PC-3 (cell line): ENCODE measurements at regions not wholly inside any gene's neighbourhood (a gene's known extent, or its start where the extent isn't known, plus 50 kb on each side); places are given as distances from the start of the nearest gene placed in this dataset.

Experiments used
- ATAC-seq: fragments of 200-7000 bp; cut with Tn5 transposase; 2 replicates; pipeline ENCODE4 v1.9.1; 2020; ENCODE audit warnings: mild to moderate bottlenecking, moderate library complexity
- BruUV-seq: library from RNA; stranded (reverse); fragments of 400-500 nt; replicated peaks from 2 replicates; lab custom pipeline; 2021; lab: Mats Ljungman, UMichigan
- CTCF ChIA-PET: fragments of 300-600 bp; sonication (Branson Sonifier 250); formaldehyde crosslinking; loops from one replicate; lab custom pipeline; 2022; ENCODE audit warnings: antibody characterized with exemption; lab: Charles Lee
- POLR2A ChIA-PET: fragments of 300-600 bp; sonication (Branson Sonifier 250); formaldehyde crosslinking; loops from one replicate; lab custom pipeline; 2022; ENCODE audit warnings: antibody characterized with exemption; ENCODE audit not compliant: unreplicated experiment; lab: Charles Lee
- DNase-seq: peaks from one replicate; pipeline ENCODE4 v3.0.0-alpha.2; 2015
- H2AFZ ChIP-seq: fragments of 300-600 bp; sonication (generic); 2 replicates; pipeline ENCODE4 v1.6.0; 2016; ENCODE audit warnings: antibody characterized with exemption, low read length
- H3F3A ChIP-seq: fragments of 300-600 bp; sonication (generic); one replicate; pipeline ENCODE4 v1.6.0; 2017; ENCODE audit warnings: antibody characterized with exemption, low read length, control low read depth, mild to moderate bottlenecking; ENCODE audit not compliant: unreplicated experiment
- H3K27ac ChIP-seq: fragments of 300-600 bp; sonication (generic); 2 replicates; pipeline ENCODE4 v1.5.1; 2016; ENCODE audit warnings: mild to moderate bottlenecking, low read length
- H3K27me3 ChIP-seq: fragments of 300-600 bp; sonication (generic); 2 replicates; pipeline ENCODE4 v1.6.1; 2016; ENCODE audit warnings: low read length, mixed read lengths
- H3K36me3 ChIP-seq: fragments of 300-600 bp; sonication (generic); 2 replicates; pipeline ENCODE4 v1.6.1; 2016; ENCODE audit warnings: low read depth, mixed run types, low read length, mixed read lengths
- H3K4me1 ChIP-seq: fragments of 300-600 bp; sonication (generic); 2 replicates; pipeline ENCODE4 v1.5.1; 2016; ENCODE audit warnings: low read length; ENCODE audit not compliant: insufficient read depth
- H3K4me2 ChIP-seq: fragments of 300-600 bp; sonication (generic); 2 replicates; pipeline ENCODE4 v1.6.0; 2016; ENCODE audit warnings: low read length
- H3K4me3 ChIP-seq: fragments of 300-600 bp; sonication (generic); 2 replicates; pipeline ENCODE4 v1.5.1; 2016; ENCODE audit warnings: mild to moderate bottlenecking, low read length, mixed read lengths
- H3K79me2 ChIP-seq: fragments of 300-600 bp; sonication (generic); 2 replicates; pipeline ENCODE4 v1.6.1; 2017; ENCODE audit warnings: low read length, mixed read lengths
- H3K9ac ChIP-seq: fragments of 300-600 bp; sonication (generic); 2 replicates; pipeline ENCODE4 v1.6.0; 2016; ENCODE audit warnings: mild to moderate bottlenecking, low read length
- H3K9me2 ChIP-seq: fragments of 300-600 bp; sonication (generic); replicated peaks from 2 replicates; pipeline ENCODE4 v1.6.1; 2016; ENCODE audit warnings: mixed run types, low read length, mixed read lengths
- H3K9me3 ChIP-seq: fragments of 300-600 bp; sonication (generic); 2 replicates; pipeline ENCODE4 v1.6.1; 2016; ENCODE audit warnings: low read length, mixed read lengths
- H4K20me1 ChIP-seq: fragments of 300-600 bp; sonication (generic); 2 replicates; pipeline ENCODE4 v1.6.1; 2016; ENCODE audit warnings: low read length, mixed read lengths
- EZH2 ChIP-seq: fragments of 300-600 bp; sonication (generic); IDR thresholded peaks from one replicate; pipeline ENCODE4 v1.6.1; 2017; ENCODE audit warnings: antibody characterized with exemption, mild to moderate bottlenecking, low read length; ENCODE audit not compliant: unreplicated experiment
- EZH2phosphoT487 ChIP-seq: fragments of 300-600 bp; sonication (generic); IDR thresholded peaks from 2 replicates; pipeline ENCODE4 v1.6.1; 2018; ENCODE audit warnings: mild to moderate bottlenecking, antibody characterized with exemption, low read length, borderline replicate concordance
- intact Hi-C: fragments of 100-400 bp; cut with micrococcal nuclease; formaldehyde crosslinking; loops from 2 replicates; pipeline ENCODE4 v1.9.0; 2023
- TF ChIP-seq, protein P1 (sequence below): fragments of 300-600 bp; sonication (generic); conservative IDR thresholded peaks from 2 replicates; pipeline ENCODE4 v1.5.1; 2017; ENCODE audit warnings: antibody characterized with exemption, low read depth, mild to moderate bottlenecking, low read length

DNA sequence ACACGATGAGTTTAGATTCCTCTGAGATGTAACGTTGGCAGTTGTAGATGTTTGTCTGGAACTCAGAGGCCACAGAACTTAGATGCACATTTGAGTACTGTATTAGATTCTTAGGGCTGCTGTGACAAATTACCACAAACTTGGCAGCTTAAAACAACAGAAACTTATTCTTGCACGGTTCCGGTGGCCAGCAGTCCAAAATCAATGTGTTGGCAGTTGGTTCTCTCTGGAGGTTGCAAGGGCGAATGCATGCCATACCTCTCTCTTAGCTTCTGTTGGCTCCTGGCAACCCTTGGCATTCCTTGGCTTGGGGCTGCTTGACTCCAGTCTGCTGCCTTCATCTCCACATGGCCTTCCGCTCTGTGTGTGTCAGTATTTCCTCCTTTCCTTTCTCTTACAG is 118.9 kb downstream of the C12orf75 start:
- Histone ChIP-seq H3K27ac (no peak overlapping the region), H3K9me3 (no peaks in the 10 kb centered on the region), H3K9ac (no peak overlapping the region), H4K20me1 (no peaks in the 10 kb centered on the region), H3K27me3 (no peaks in the 10 kb centered on the region), H3K4me1 (peaks cover 19% of the 10 kb centered on the region), H3K9me2 (no peaks in the 10 kb centered on the region), H3K36me3 (no peaks in the 10 kb centered on the region), H2AFZ (no peak overlapping the region), H3K4me3 (no peak overlapping the region), H3F3A (no peaks in the 10 kb centered on the region), H3K4me2 (no peak overlapping the region), H3K79me2 (no peaks in the 10 kb centered on the region)
- DNase-seq, result no peak
- POLR2A ChIA-PET, result no interaction called here
- intact Hi-C loops, result no loop called here
- BruUV-seq, result no TSS peak
- TF ChIP-seq EZH2phosphoT487, result no peak
- TF ChIP-seq, protein P1, sequence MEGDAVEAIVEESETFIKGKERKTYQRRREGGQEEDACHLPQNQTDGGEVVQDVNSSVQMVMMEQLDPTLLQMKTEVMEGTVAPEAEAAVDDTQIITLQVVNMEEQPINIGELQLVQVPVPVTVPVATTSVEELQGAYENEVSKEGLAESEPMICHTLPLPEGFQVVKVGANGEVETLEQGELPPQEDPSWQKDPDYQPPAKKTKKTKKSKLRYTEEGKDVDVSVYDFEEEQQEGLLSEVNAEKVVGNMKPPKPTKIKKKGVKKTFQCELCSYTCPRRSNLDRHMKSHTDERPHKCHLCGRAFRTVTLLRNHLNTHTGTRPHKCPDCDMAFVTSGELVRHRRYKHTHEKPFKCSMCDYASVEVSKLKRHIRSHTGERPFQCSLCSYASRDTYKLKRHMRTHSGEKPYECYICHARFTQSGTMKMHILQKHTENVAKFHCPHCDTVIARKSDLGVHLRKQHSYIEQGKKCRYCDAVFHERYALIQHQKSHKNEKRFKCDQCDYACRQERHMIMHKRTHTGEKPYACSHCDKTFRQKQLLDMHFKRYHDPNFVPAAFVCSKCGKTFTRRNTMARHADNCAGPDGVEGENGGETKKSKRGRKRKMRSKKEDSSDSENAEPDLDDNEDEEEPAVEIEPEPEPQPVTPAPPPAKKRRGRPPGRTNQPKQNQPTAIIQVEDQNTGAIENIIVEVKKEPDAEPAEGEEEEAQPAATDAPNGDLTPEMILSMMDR, result no peak
- no peak for TF ChIP-seq EZH2
- CTCF ChIA-PET, result no interaction called here
- ATAC-seq, result no peak

DNA sequence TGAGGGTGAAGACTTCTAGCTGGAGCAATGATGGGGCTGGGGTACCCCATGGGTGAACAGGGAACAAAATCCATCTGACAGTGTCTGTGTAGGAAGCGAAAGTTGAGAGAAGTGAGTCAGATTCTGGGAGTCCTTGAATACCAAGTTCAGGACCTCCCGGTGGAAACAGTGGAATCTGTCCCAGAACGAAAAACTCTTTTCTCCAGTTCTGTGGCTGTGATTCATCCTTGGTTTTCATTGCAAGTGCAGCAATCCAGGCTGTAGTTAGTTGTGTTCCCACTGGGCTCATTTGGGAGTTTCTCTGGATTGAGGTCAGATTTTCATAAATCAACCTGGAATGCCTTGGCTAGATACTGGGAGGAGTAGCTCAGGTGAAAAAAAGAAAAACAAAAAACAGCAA is 120.7 kb downstream of the C12orf75 start:
- ChIA-PET POLR2A (no interaction called here), CTCF (no interaction called here)
- H3K79me2 ChIP-seq, result no peaks in the 10 kb centered on the region
- H3K4me1 ChIP-seq, result peaks cover 11% of the 10 kb centered on the region
- no peak overlapping the region for H3K4me3 ChIP-seq
- ATAC-seq (no peak), DNase-seq (no peak)
- H3K36me3 ChIP-seq, result no peaks in the 10 kb centered on the region
- no peaks in the 10 kb centered on the region for H3F3A ChIP-seq
- no peaks in the 10 kb centered on the region for H3K27me3 ChIP-seq
- no peak overlapping the region for H3K4me2 ChIP-seq
- BruUV-seq, result no TSS peak
- H3K9ac ChIP-seq, result no peak overlapping the region
- intact Hi-C loops, result loop anchor here (10.0 kb wide), 1 partner anchor 254 kb away; no protein-coding TSS in a partner anchor
- no peaks in the 10 kb centered on the region for H3K9me3 ChIP-seq
- TF ChIP-seq, protein P1, result no peak
- no peak for TF ChIP-seq EZH2phosphoT487
- no peak for TF ChIP-seq EZH2
- no peaks in the 10 kb centered on the region for H4K20me1 ChIP-seq
- no peak overlapping the region for H2AFZ ChIP-seq
- no peaks in the 10 kb centered on the region for H3K9me2 ChIP-seq
- no peak overlapping the region for H3K27ac ChIP-seq

DNA sequence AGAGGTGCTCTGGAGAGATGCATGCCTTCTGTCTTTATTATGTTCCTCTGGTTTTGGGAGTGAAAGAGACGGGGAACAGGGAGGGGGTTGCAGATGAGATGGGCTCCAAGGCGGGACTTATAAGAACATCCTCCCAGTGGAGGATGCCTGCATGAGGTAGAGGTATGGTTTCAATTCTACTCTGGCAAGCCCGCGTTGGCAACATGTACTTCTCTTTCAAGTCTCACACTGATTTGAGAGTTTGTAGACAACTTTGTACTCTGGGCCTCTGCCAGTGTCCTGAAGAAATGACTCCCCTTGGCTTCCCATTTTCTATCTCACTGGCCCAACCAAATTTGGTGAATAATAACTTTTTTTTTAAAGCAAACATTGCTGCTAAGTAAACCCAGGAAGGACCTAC is 121.3 kb downstream of the C12orf75 start:
- H3K9me2 ChIP-seq, result no peaks in the 10 kb centered on the region
- peaks cover 11% of the 10 kb centered on the region for H3K4me1 ChIP-seq
- no peaks in the 10 kb centered on the region for H3K27me3 ChIP-seq
- DNase-seq (no peak), ATAC-seq (no peak)
- H3K4me2 ChIP-seq, result no peak overlapping the region
- no peak overlapping the region for H2AFZ ChIP-seq
- TF ChIP-seq EZH2, result no peak
- TF ChIP-seq EZH2phosphoT487, result no peak
- TF ChIP-seq, protein P1, result no peak
- no peaks in the 10 kb centered on the region for H3K9me3 ChIP-seq
- H3K36me3 ChIP-seq, result no peaks in the 10 kb centered on the region
- H3K9ac ChIP-seq, result no peak overlapping the region
- no TSS peak for BruUV-seq
- ChIA-PET POLR2A (no interaction called here), CTCF (no interaction called here)
- no peaks in the 10 kb centered on the region for H4K20me1 ChIP-seq
- H3F3A ChIP-seq, result no peaks in the 10 kb centered on the region
- no peak overlapping the region for H3K4me3 ChIP-seq
- intact Hi-C loops, result loop anchor here (10.0 kb wide), 1 partner anchor 253 kb away; no protein-coding TSS in a partner anchor
- no peak overlapping the region for H3K27ac ChIP-seq
- H3K79me2 ChIP-seq, result no peaks in the 10 kb centered on the region
